ENCODE measurements at regions not wholly inside any gene's neighbourhood (a gene's known extent, or its start where the extent isn't known, plus 50 kb on each side); places are given as distances from the start of the nearest gene placed in this dataset.

DNA sequence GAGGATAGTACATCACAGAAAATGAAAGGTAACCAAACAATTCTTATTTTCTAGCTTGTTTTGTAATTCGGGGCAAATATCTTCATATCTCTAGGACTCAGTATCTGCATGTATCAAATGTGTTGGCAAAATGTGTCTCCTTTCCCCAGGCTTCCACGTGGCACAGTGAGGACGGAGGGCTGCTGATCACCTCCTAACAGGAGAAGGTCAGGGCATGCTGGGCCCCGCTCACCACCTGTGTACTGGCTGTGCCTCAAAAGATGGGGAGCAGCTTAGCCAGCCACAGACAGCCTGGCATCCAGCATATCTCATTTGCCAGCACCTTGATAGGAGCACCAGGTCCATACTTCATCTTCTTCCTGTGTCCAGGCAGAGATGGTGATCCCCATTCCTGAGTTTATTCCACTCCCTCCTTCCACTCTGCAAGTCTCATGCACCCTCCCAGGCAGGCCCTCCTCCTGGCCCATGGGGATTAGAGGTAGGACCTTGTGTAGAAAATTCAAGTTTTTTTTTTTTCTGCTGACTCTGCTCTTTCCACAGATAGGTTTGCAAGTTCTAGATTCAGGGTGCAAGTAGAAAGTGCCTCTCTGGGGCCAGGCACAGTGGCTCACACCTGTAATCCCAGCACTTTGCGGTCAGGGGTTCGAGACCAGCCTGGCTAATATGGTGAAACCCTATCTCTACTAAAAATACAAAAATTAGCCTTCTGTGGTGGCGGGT lies 1639.0 kb upstream of the SLC10A2 start:
- TF ChIP-seq, protein P1, sequence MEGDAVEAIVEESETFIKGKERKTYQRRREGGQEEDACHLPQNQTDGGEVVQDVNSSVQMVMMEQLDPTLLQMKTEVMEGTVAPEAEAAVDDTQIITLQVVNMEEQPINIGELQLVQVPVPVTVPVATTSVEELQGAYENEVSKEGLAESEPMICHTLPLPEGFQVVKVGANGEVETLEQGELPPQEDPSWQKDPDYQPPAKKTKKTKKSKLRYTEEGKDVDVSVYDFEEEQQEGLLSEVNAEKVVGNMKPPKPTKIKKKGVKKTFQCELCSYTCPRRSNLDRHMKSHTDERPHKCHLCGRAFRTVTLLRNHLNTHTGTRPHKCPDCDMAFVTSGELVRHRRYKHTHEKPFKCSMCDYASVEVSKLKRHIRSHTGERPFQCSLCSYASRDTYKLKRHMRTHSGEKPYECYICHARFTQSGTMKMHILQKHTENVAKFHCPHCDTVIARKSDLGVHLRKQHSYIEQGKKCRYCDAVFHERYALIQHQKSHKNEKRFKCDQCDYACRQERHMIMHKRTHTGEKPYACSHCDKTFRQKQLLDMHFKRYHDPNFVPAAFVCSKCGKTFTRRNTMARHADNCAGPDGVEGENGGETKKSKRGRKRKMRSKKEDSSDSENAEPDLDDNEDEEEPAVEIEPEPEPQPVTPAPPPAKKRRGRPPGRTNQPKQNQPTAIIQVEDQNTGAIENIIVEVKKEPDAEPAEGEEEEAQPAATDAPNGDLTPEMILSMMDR (IDR thresholded peaks at IDR 0.05) = no peak
- TF ChIP-seq POLR2AphosphoS5 (IDR thresholded peaks at IDR 0.05) = no peak
- no peak for TF ChIP-seq EP300 (IDR thresholded peaks at IDR 0.05)
- TF ChIP-seq POLR2A (IDR thresholded peaks at IDR 0.05) = no peak
